K562 (cell line): ENCODE measurements at regions not wholly inside any gene's neighbourhood (a gene's known extent, or its start where the extent isn't known, plus 50 kb on each side); places are given as distances from the start of the nearest gene placed in this dataset.

Experiments
- ATAC-seq: fragments of 200-7000 bp; cut with Tn5 transposase; 3 replicates; pipeline ENCODE4 v1.9.1; 2020; ENCODE audit warnings: moderate library complexity
- BruUV-seq: library from RNA; stranded (reverse); fragments of 400-500 nt; replicated peaks from 2 replicates; lab custom pipeline; 2021; lab: Mats Ljungman, UMichigan
- CTCF ChIA-PET: fragments of 300-600 bp; formaldehyde crosslinking; extraction: SDS; loops from one replicate; lab custom pipeline; 2021; ENCODE audit warnings: low intra/inter-chr PET ratio; lab: Yijun Ruan, JAX
- POLR2A ChIA-PET: fragments of 300-600, 350-650 bp; sonication (Branson Sonifier 250); formaldehyde crosslinking; extraction: SDS; loops from one replicate; lab custom pipeline; 2021; ENCODE audit warnings: antibody characterized with exemption, inconsistent platforms; lab: Yijun Ruan, JAX
- DNase-seq, 4 experiments: peaks; one replicate each; pipeline versions ENCODE4 v3.0.0 to v3.0.0-alpha.2; 2011 to 2018; ENCODE audit warnings: low spot score in 3 of 4, mixed read lengths in 3 of 4; ENCODE audit errors: extremely low read depth in 1 of 4
- FAIRE-seq: peaks from 2 replicates; lab custom pipeline; 2011; peaks lifted over from hg19 to GRCh38; lab: Jason Lieb, UNC
- H2AFZ ChIP-seq: 2 replicates; pipeline ENCODE4 v1.6.0; 2011; ENCODE audit warnings: low read depth, low read length, control low read depth, inconsistent platforms
- H3K27ac ChIP-seq: fragments of 200-600 bp; 3 replicates; pipeline ENCODE4 v1.8.0; 2011; ENCODE audit warnings: low read depth, mild to moderate bottlenecking, control low read depth, inconsistent platforms, low read length, moderate library complexity, mixed read lengths; ENCODE audit errors: extremely low read depth
- H3K27me3 ChIP-seq, 2 experiments: fragments of 300-600 bp in 1 of 2; 2 replicates in 1 of 2; 3 replicates in 1 of 2; pipeline versions ENCODE4 v1.6.0 to v1.8.0; 2011; ENCODE audit warnings: inconsistent platforms in 2 of 2, low read length in 2 of 2, mild to moderate bottlenecking in 1 of 2, mixed read lengths in 1 of 2, moderate library complexity in 1 of 2; ENCODE audit not compliant: control insufficient read depth in 2 of 2, insufficient read depth in 2 of 2
- H3K36me3 ChIP-seq: fragments of 300-600 bp; 3 replicates; pipeline ENCODE4 v1.8.0; 2011; ENCODE audit warnings: mild to moderate bottlenecking, low read length, inconsistent platforms; ENCODE audit not compliant: control insufficient read depth, insufficient read depth
- H3K4me1 ChIP-seq, 2 experiments: fragments of 200-600 bp in 1 of 2; replicated peaks in 1 of 2; 2 replicates in 1 of 2; 3 replicates in 1 of 2; pipeline versions ENCODE4 v1.5.1 to v1.8.0; 2011; ENCODE audit warnings: inconsistent platforms in 2 of 2, low read length in 2 of 2, mild to moderate bottlenecking in 1 of 2, mixed read lengths in 1 of 2, moderate library complexity in 1 of 2; ENCODE audit not compliant: control insufficient read depth in 2 of 2, insufficient read depth in 2 of 2
- H3K4me2 ChIP-seq: 2 replicates; pipeline ENCODE4 v1.6.1; 2011; ENCODE audit warnings: low read length, control low read depth, inconsistent platforms, mixed read lengths; ENCODE audit not compliant: insufficient read depth
- H3K4me3 ChIP-seq: fragments of 200-600 bp; sonication (generic), shearing (Covaris generic); 2 replicates; pipeline ENCODE4 v1.5.1; 2016; ENCODE audit warnings: control low read depth, inconsistent platforms
- H3K79me2 ChIP-seq: fragments of 200-600 bp; 3 replicates; pipeline ENCODE4 v1.8.0; 2011; ENCODE audit warnings: low read length, inconsistent platforms; ENCODE audit not compliant: control insufficient read depth, insufficient read depth
- H3K9ac ChIP-seq, 2 experiments: 2 replicates each; pipeline versions ENCODE4 v1.6.0 to v1.6.1; 2011; ENCODE audit warnings: low read depth in 2 of 2, low read length in 2 of 2, control low read depth in 1 of 2, inconsistent platforms in 1 of 2, mild to moderate bottlenecking in 1 of 2, mixed read lengths in 1 of 2; ENCODE audit not compliant: insufficient read depth in 1 of 2
- H3K9me1 ChIP-seq: one replicate; pipeline ENCODE4 v1.6.0; 2011; ENCODE audit warnings: inconsistent platforms, mild to moderate bottlenecking, low read length, moderate library complexity; ENCODE audit not compliant: control insufficient read depth, insufficient read depth
- H3K9me3 ChIP-seq: replicated peaks from 2 replicates; pipeline ENCODE4 v1.5.1; 2011; ENCODE audit warnings: low read depth, low read length, inconsistent platforms; ENCODE audit not compliant: control insufficient read depth, insufficient read depth
- H4K20me1 ChIP-seq: replicated peaks from 2 replicates; pipeline ENCODE4 v1.6.1; 2011; ENCODE audit warnings: low read length, inconsistent platforms, mixed read lengths; ENCODE audit not compliant: control insufficient read depth, insufficient read depth
- CBX1 ChIP-seq: sonication (generic); IDR thresholded peaks from 2 replicates; pipeline ENCODE4 v1.6.1; 2016; ENCODE audit warnings: antibody characterized with exemption, low read depth, mild to moderate bottlenecking
- ETS2 ChIP-seq: IDR thresholded peaks from 2 replicates; pipeline ENCODE4 v1.6.1; 2016; ENCODE audit warnings: borderline replicate concordance, missing genetic modification characterization, mild to moderate bottlenecking, moderate library complexity, missing compliant biosample characterization; ENCODE audit not compliant: poor library complexity, severe bottlenecking
- FOXJ2 ChIP-seq: fragments of 200-800 bp; sonication (Bioruptor generic); IDR thresholded peaks from 2 replicates; pipeline ENCODE4 v1.6.1; 2016; ENCODE audit warnings: missing genetic modification characterization, missing compliant biosample characterization
- KAT7 ChIP-seq: sonication (generic); formaldehyde crosslinking; IDR thresholded peaks from 2 replicates; pipeline ENCODE4 v1.8.0; 2022; ENCODE audit warnings: missing genetic modification reagents, mild to moderate bottlenecking, borderline replicate concordance
- MCM3 ChIP-seq: fragments of 450-650 bp; IDR thresholded peaks from 2 replicates; pipeline ENCODE4 v1.6.1; 2016
- NELFE ChIP-seq: IDR thresholded peaks from 2 replicates; pipeline ENCODE4 v1.6.1; 2011; ENCODE audit warnings: mild to moderate bottlenecking; ENCODE audit not compliant: insufficient read depth, insufficient read length
- PHTF2 ChIP-seq: fragments of 250-450 bp; sonication (Bioruptor Pico); IDR thresholded peaks from 2 replicates; pipeline ENCODE4 v1.5.0; 2021; ENCODE audit warnings: mild to moderate bottlenecking
- RFX1 ChIP-seq: fragments of 450-650 bp; IDR thresholded peaks from 2 replicates; pipeline ENCODE4 v1.6.1; 2016; ENCODE audit warnings: mild to moderate bottlenecking, moderate library complexity
- TSC22D4 ChIP-seq: fragments of 450-650 bp; IDR thresholded peaks from 2 replicates; pipeline ENCODE4 v1.6.1; 2016; ENCODE audit warnings: missing genetic modification characterization, missing biosample characterization, control low read depth
- ZBTB7A ChIP-seq: IDR thresholded peaks from 2 replicates; pipeline ENCODE4 v1.6.1; 2011; ENCODE audit warnings: low read depth, mild to moderate bottlenecking, low read length, moderate library complexity, borderline replicate concordance; ENCODE audit not compliant: control insufficient read depth
- ZNF311 ChIP-seq: fragments of 250-450 bp; sonication (Bioruptor Pico); IDR thresholded peaks from 2 replicates; pipeline ENCODE4 v1.4.0; 2020; ENCODE audit warnings: mild to moderate bottlenecking, moderate library complexity
- ZNF316 ChIP-seq: fragments of 450-650 bp; IDR thresholded peaks from 2 replicates; pipeline ENCODE4 v1.6.1; 2016
- ZNF609 ChIP-seq: sonication (generic); formaldehyde crosslinking; IDR thresholded peaks from 2 replicates; pipeline ENCODE4 v1.8.1; 2023; ENCODE audit warnings: missing genetic modification reagents, mild to moderate bottlenecking, borderline replicate concordance
- WGBS: fragments of 100-300 bp; shearing (Covaris generic); methylation state at CpG from one replicate; pipeline ENCODE4 v1.1.6; 2016; ENCODE audit warnings: low coverage, mixed read lengths; ENCODE audit not compliant: insufficient coverage; ENCODE audit errors: missing lambda C conversion rate; 5-methylcytosine and 5-hydroxymethylcytosine counted together
- in situ Hi-C: fragments of 300-500 bp; cut with MboI; formaldehyde crosslinking; loops from 4 replicates; pipeline ENCODE4 v1.15.0; 2018; ENCODE audit warnings: inconsistent platforms, mixed read lengths
- intact Hi-C: fragments of 100-400 bp; cut with micrococcal nuclease; formaldehyde crosslinking; loops from 2 replicates; pipeline ENCODE4 v1.14.2; 2022

- Histone ChIP-seq H3K4me3 (no peak overlapping the region), H4K20me1 (no peaks in the 10 kb centered on the region), H3K79me2 (no peaks in the 10 kb centered on the region), H3K36me3 (peaks cover 3% of the 10 kb centered on the region; the same call in 1 of the 3 replicates), H3K4me2 (no peak overlapping the region), H2AFZ (no peak overlapping the region), H3K9me1 (no peaks in the 10 kb centered on the region), H3K9me3 (no peaks in the 10 kb centered on the region), H3K4me1 (peaks cover 3 to 35% of the 10 kb centered on the region in 2 experiments; a peak in 4 of 5 replicates), H3K9ac (no peak overlapping the region), H3K27ac (no peak overlapping the region), H3K27me3 (no peaks in the 10 kb centered on the region)
- TF ChIP-seq ZNF316 (peak; percentile 12; the same call in 1 of the 2 replicates), KAT7 (CRISPR knock-in tag) (no peak)
- 59% methylated on average over 3 of the region's 3 CpGs for WGBS
- ATAC-seq (no peak), FAIRE-seq (no peak), DNase-seq (no peak)
- BruUV-seq: no TSS peak
- ChIA-PET POLR2A (interaction anchor here (1.2 kb wide), 1 partner anchor 17 kb away, joined by 3 read pairs; no protein-coding TSS in a partner anchor), CTCF (no interaction called here)
- in situ Hi-C loops (no loop called here), intact Hi-C loops (no loop called here)
Observed at GRCh38 chr2:12316476-12316875, 400.3 kb upstream of the TRIB2 start.

GRCh38 chr2:12317286-12317685, 399.4 kb upstream of the TRIB2 start:
- DNase-seq (no peak), ATAC-seq (no peak), FAIRE-seq (no peak)
- Histone ChIP-seq H2AFZ (no peak overlapping the region), H3K4me2 (no peak overlapping the region), H3K27ac (no peak overlapping the region), H3K36me3 (0 out of 3 replicates have a peak, but pooled peaks cover 3% of the 10 kb centered on the region), H3K4me1 (peaks cover 3 to 35% of the 10 kb centered on the region in 2 experiments; a peak in 4 of 5 replicates), H3K9me3 (no peaks in the 10 kb centered on the region), H3K9me1 (no peaks in the 10 kb centered on the region), H3K9ac (no peak overlapping the region), H3K27me3 (no peaks in the 10 kb centered on the region), H4K20me1 (no peaks in the 10 kb centered on the region), H3K79me2 (no peaks in the 10 kb centered on the region), H3K4me3 (no peak overlapping the region)
- POLR2A ChIA-PET: interaction anchor here (0.6 kb wide), 1 partner anchor 390 kb away, joined by 3 read pairs; no protein-coding TSS in a partner anchor
- no TSS peak for BruUV-seq
- intact Hi-C loops: no loop called here
- CTCF ChIA-PET: no interaction called here
- in situ Hi-C loops: no loop called here
- WGBS: 24% methylated on average over 3 of the region's 3 CpGs
- TF ChIP-seq MCM3: no peak
- no peak for TF ChIP-seq NELFE
- no peak for TF ChIP-seq RFX1
- TF ChIP-seq CBX1: no peak
- no peak for TF ChIP-seq ZNF609 (CRISPR knock-in tag)
- TF ChIP-seq ZNF311: no peak
- no peak for TF ChIP-seq FOXJ2
- TF ChIP-seq TSC22D4: no peak
- TF ChIP-seq ZBTB7A: no peak
- TF ChIP-seq ETS2 (tag): no peak
- no peak for TF ChIP-seq PHTF2 (CRISPR knock-in tag)
